H9 (cell line): ENCODE measurements at regions not wholly inside any gene's neighbourhood (a gene's known extent, or its start where the extent isn't known, plus 50 kb on each side); places are given as distances from the start of the nearest gene placed in this dataset.

Source experiments
- DNase-seq: peaks from one replicate; pipeline ENCODE4 v3.0.0-alpha.2; 2017
- H2AFZ ChIP-seq: one replicate; pipeline ENCODE4 v1.6.1; 2013; ENCODE audit warnings: mild to moderate bottlenecking, low read length, control low read depth, moderate library complexity
- H2AK5ac ChIP-seq: 2 replicates; pipeline ENCODE4 v1.6.1; 2013; ENCODE audit warnings: low read length, control low read depth, mixed read lengths; ENCODE audit not compliant: insufficient read length
- H2BK120ac ChIP-seq: one replicate; pipeline ENCODE4 v1.6.1; 2013; ENCODE audit warnings: low read depth, mild to moderate bottlenecking, low read length, control low read depth, inconsistent platforms; ENCODE audit not compliant: poor library complexity, severe bottlenecking
- H2BK12ac ChIP-seq: 2 replicates; pipeline ENCODE4 v1.6.1; 2013; ENCODE audit warnings: low read length, control low read depth, mixed read lengths, low read depth; ENCODE audit not compliant: insufficient read length
- H2BK15ac ChIP-seq: 2 replicates; pipeline ENCODE4 v1.6.1; 2013; ENCODE audit warnings: low read depth, low read length, control low read depth
- H2BK20ac ChIP-seq: one replicate; pipeline ENCODE4 v1.6.1; 2013; ENCODE audit warnings: low read depth, mild to moderate bottlenecking, low read length, control low read depth, inconsistent platforms; ENCODE audit not compliant: poor library complexity, severe bottlenecking
- H2BK5ac ChIP-seq: 2 replicates; pipeline ENCODE4 v1.6.1; 2013; ENCODE audit warnings: low read length, control low read depth, mixed read lengths; ENCODE audit not compliant: insufficient read length
- H3K14ac ChIP-seq: 2 replicates; pipeline ENCODE4 v1.6.1; 2013; ENCODE audit warnings: low read length, control low read depth; ENCODE audit not compliant: insufficient read depth
- H3K18ac ChIP-seq: 2 replicates; pipeline ENCODE4 v1.6.1; 2013; ENCODE audit warnings: low read depth, mild to moderate bottlenecking, mixed read lengths, low read length, control low read depth; ENCODE audit not compliant: insufficient read length
- H3K23ac ChIP-seq: 2 replicates; pipeline ENCODE4 v1.6.1; 2013; ENCODE audit warnings: low read length, control low read depth, mixed read lengths, low read depth; ENCODE audit not compliant: insufficient read length
- H3K23me2 ChIP-seq: 2 replicates; pipeline ENCODE4 v1.6.1; 2013; ENCODE audit warnings: low read depth, mild to moderate bottlenecking, mixed read lengths, low read length, control low read depth; ENCODE audit not compliant: insufficient read length, poor library complexity, severe bottlenecking
- H3K27ac ChIP-seq: 2 replicates; pipeline ENCODE4 v1.5.1; 2013; ENCODE audit warnings: low read length, control low read depth, mixed read lengths, low read depth; ENCODE audit not compliant: insufficient read length
- H3K27me3 ChIP-seq: 2 replicates; pipeline ENCODE4 v1.6.1; 2013; ENCODE audit warnings: low read length, control low read depth, inconsistent platforms; ENCODE audit not compliant: insufficient read depth
- H3K4ac ChIP-seq: 2 replicates; pipeline ENCODE4 v1.6.1; 2013; ENCODE audit warnings: low read depth, mild to moderate bottlenecking, control low read depth, inconsistent platforms, low read length, moderate library complexity
- H3K4me1 ChIP-seq: 2 replicates; pipeline ENCODE4 v1.6.1; 2013; ENCODE audit warnings: low read length, control low read depth, inconsistent platforms; ENCODE audit not compliant: insufficient read depth
- H3K4me2 ChIP-seq: 2 replicates; pipeline ENCODE4 v1.6.1; 2013; ENCODE audit warnings: low read length, control low read depth, mixed read lengths; ENCODE audit not compliant: insufficient read length, insufficient read depth
- H3K56ac ChIP-seq: 2 replicates; pipeline ENCODE4 v1.6.1; 2013; ENCODE audit warnings: low read depth, mild to moderate bottlenecking, mixed read lengths, low read length, control low read depth; ENCODE audit not compliant: insufficient read length
- H3K79me1 ChIP-seq: 2 replicates; pipeline ENCODE4 v1.6.1; 2013; ENCODE audit warnings: low read depth, mild to moderate bottlenecking, moderate library complexity, low read length, control low read depth, inconsistent platforms; ENCODE audit not compliant: insufficient read depth, poor library complexity, severe bottlenecking
- H3K79me2 ChIP-seq: 2 replicates; pipeline ENCODE4 v1.6.1; 2013; ENCODE audit warnings: low read length, control low read depth, inconsistent platforms; ENCODE audit not compliant: insufficient read depth
- H3K9ac ChIP-seq: 2 replicates; pipeline ENCODE4 v1.6.1; 2013; ENCODE audit warnings: low read length, control low read depth, mixed read lengths; ENCODE audit not compliant: insufficient read length; ENCODE audit errors: extremely low read depth
- H3K9me3 ChIP-seq: one replicate; pipeline ENCODE4 v1.6.1; 2013; ENCODE audit warnings: low read depth, low read length, inconsistent platforms; ENCODE audit not compliant: control insufficient read depth
- H3T11ph ChIP-seq: one replicate; pipeline ENCODE4 v1.6.1; 2013; ENCODE audit warnings: mild to moderate bottlenecking, low read length, control low read depth, inconsistent platforms
- H4K20me1 ChIP-seq: one replicate; pipeline ENCODE4 v1.6.1; 2013; ENCODE audit not compliant: control insufficient read depth, insufficient read length, insufficient read depth
- H4K5ac ChIP-seq: 2 replicates; pipeline ENCODE4 v1.6.1; 2013; ENCODE audit warnings: low read depth, mild to moderate bottlenecking, mixed read lengths, low read length, control low read depth; ENCODE audit not compliant: insufficient read length
- H4K8ac ChIP-seq: replicated peaks from 2 replicates; pipeline ENCODE4 v1.6.1; 2013; ENCODE audit warnings: low read length, control low read depth, mixed read lengths, low read depth; ENCODE audit not compliant: insufficient read length
- H4K91ac ChIP-seq: 2 replicates; pipeline ENCODE4 v1.6.1; 2013; ENCODE audit warnings: low read depth, mild to moderate bottlenecking, moderate library complexity, mixed read lengths, low read length, control low read depth; ENCODE audit not compliant: insufficient read length
- H3K27ac Mint-ChIP-seq, 3 experiments: 2 replicates in 2 of 3; 3 replicates in 1 of 3; pipeline ENCODE4 v1.8.0; 2020 to 2021; ENCODE audit warnings: mixed read lengths in 3 of 3, mild to moderate bottlenecking in 1 of 3, moderate library complexity in 1 of 3
- H3K27me3 Mint-ChIP-seq: 2 replicates; pipeline ENCODE4 v1.8.0; 2021; ENCODE audit warnings: low read depth, mild to moderate bottlenecking, moderate library complexity, mixed read lengths
- H3K36me3 Mint-ChIP-seq, 3 experiments: 2 replicates in 2 of 3; 3 replicates in 1 of 3; pipeline ENCODE4 v1.8.0; 2020 to 2021; ENCODE audit warnings: low read depth in 3 of 3, mixed read lengths in 3 of 3; ENCODE audit not compliant: insufficient read depth in 1 of 3
- H3K4me1 Mint-ChIP-seq, 2 experiments: 2 replicates each; pipeline ENCODE4 v1.8.0; 2020; ENCODE audit warnings: mixed read lengths in 2 of 2
- H3K4me3 Mint-ChIP-seq, 2 experiments: 2 replicates in 1 of 2; 3 replicates in 1 of 2; pipeline ENCODE4 v1.8.0; 2020 to 2021; ENCODE audit warnings: mild to moderate bottlenecking in 2 of 2, mixed read lengths in 2 of 2, moderate library complexity in 1 of 2
- H3K9me3 Mint-ChIP-seq, 2 experiments: 2 replicates in 1 of 2; 3 replicates in 1 of 2; pipeline ENCODE4 v1.8.0; 2020; ENCODE audit warnings: mild to moderate bottlenecking in 2 of 2, mixed read lengths in 2 of 2, moderate library complexity in 1 of 2
- WGBS: extraction: QIAGEN DNeasy Blood & Tissue Kit; methylation state at CpG from one replicate; pipeline ENCODE4 v1.1.7; 2013; ENCODE audit warnings: missing lambda C conversion rate, low lambda C conversion rate, mixed read lengths; ENCODE audit not compliant: insufficient read length; ENCODE audit errors: extremely low coverage; 5-methylcytosine and 5-hydroxymethylcytosine counted together
- TF ChIP-seq, protein P1 (sequence below): fragments of 200-600 bp; sonication (generic); conservative IDR thresholded peaks from 3 replicates; pipeline ENCODE4 v1.8.0; 2021; ENCODE audit warnings: antibody characterized with exemption, mild to moderate bottlenecking

GRCh38 chr12:115521771-115522409 lies 755.6 kb downstream of the MED13L start:
- Histone ChIP-seq H3K4ac (no peak overlapping the region), H4K8ac (no peak overlapping the region), H4K20me1 (no peaks in the 10 kb centered on the region), H2BK5ac (no peak overlapping the region), H3K23ac (no peak overlapping the region), H2AFZ (no peak overlapping the region), H4K91ac (no peak overlapping the region), H3T11ph (no peak overlapping the region), H3K14ac (no peak overlapping the region), H3K56ac (no peak overlapping the region), H3K79me2 (no peaks in the 10 kb centered on the region), H3K27ac (no peak overlapping the region), H3K4me1 (peaks cover 2% of the 10 kb centered on the region; the same call in 1 of the 2 replicates), H3K4me2 (no peak overlapping the region), H3K23me2 (no peaks in the 10 kb centered on the region), H3K9me3 (no peaks in the 10 kb centered on the region), H3K18ac (no peak overlapping the region), H4K5ac (no peak overlapping the region), H2BK120ac (no peak overlapping the region), H3K79me1 (no peaks in the 10 kb centered on the region), H2BK15ac (no peak overlapping the region), H3K9ac (no peak overlapping the region), H2BK12ac (no peak overlapping the region), H2AK5ac (no peak overlapping the region), H2BK20ac (no peak overlapping the region), H3K27me3 (no peaks in the 10 kb centered on the region)
- TF ChIP-seq, protein P1, sequence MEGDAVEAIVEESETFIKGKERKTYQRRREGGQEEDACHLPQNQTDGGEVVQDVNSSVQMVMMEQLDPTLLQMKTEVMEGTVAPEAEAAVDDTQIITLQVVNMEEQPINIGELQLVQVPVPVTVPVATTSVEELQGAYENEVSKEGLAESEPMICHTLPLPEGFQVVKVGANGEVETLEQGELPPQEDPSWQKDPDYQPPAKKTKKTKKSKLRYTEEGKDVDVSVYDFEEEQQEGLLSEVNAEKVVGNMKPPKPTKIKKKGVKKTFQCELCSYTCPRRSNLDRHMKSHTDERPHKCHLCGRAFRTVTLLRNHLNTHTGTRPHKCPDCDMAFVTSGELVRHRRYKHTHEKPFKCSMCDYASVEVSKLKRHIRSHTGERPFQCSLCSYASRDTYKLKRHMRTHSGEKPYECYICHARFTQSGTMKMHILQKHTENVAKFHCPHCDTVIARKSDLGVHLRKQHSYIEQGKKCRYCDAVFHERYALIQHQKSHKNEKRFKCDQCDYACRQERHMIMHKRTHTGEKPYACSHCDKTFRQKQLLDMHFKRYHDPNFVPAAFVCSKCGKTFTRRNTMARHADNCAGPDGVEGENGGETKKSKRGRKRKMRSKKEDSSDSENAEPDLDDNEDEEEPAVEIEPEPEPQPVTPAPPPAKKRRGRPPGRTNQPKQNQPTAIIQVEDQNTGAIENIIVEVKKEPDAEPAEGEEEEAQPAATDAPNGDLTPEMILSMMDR = no peak
- DNase-seq = no peak
- Mint-ChIP-seq H3K4me1 (peaks cover 18 to 29% of the 10 kb centered on the region in 2 experiments), H3K27ac (no peak overlapping the region; a peak in 2 of 7 replicates), H3K9me3 (peaks cover 12 to 14% of the 10 kb centered on the region in 2 experiments), H3K27me3 (peaks cover 2% of the 10 kb centered on the region), H3K4me3 (no peak overlapping the region), H3K36me3 (peaks cover 3 to 13% (median 4%) of the 10 kb centered on the region in 3 experiments)
- no CpG with 5 or more reads among the region's 8 CpGs for WGBS
